HUDEP-2 (cell line): ENCODE measurements at regions not wholly inside any gene's neighbourhood (a gene's known extent, or its start where the extent isn't known, plus 50 kb on each side); places are given as distances from the start of the nearest gene placed in this dataset.

Experiments used
- DNase-seq, 76 experiments: peaks; one replicate each; lab custom pipeline; 2025; ENCODE audit not compliant: unreplicated experiment in 76 of 76; lab: John Stamatoyannopoulos, UW

- DNase-seq: no peak
These were observed 588.7 kb upstream of the PFKP start for GRCh38 chr10:2478656-2479055.

GRCh38 chr10:2476812-2477553, 590.4 kb upstream of the PFKP start:
- no peak for DNase-seq

DNA sequence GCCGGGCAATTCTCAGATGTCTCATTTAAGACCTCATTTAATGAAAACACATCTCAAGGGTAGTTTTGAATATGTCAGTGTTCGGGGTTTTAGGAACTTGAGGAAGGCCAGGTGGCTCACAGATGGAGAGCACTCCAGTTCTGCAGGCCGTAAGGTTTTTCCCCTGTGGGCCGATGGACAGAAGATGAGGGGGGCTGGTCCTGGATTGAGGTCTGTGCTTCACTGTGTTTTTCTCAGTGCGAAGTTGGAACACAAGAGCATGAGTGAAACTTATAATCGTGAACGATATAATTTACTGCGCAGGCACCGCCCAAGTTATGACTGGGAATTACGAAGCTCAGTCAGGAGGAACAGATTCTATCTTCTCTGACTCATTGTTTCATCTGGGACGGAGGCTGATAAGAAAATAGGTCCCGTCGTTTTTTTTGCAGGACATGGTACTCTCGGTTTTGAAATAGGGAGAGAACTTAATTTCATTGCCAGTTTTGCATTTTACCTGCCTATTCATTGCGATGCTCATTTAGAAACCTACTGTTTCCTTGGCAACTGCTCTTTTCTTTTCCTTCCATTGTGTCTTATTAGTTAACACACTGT, 591.0 kb upstream of the PFKP start:
- DNase-seq: no peak

GRCh38 chr10:2475711-2476217, 591.6 kb upstream of the PFKP start:
- no peak for DNase-seq

- no peak for DNase-seq
These were observed 595.5 kb upstream of the PFKP start for GRCh38 chr10:2471811-2472210.

- no peak for DNase-seq
These were observed 597.5 kb upstream of the PFKP start for GRCh38 chr10:2469802-2470201.

- DNase-seq: no peak
These were observed 602.9 kb upstream of the PFKP start for GRCh38 chr10:2464483-2464882.

DNA sequence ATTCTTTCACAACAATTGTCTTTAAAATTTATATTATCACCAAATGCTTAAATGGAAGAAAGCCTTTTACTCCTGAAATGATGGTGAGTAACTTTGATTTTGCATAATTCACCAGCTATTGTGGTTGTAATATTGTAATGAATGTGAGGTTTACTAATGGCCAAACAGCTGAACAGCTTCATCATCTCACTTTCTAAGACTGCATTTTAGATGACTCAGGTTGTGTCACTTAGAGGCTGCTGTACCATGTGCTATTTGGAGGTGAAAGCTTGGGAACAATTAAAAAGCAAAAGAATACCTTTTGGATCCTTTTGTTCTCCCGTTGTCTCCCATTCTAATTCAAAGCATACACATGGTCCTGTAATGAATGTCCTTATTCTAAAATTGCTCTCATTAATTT, 604.0 kb upstream of the PFKP start:
- no peak for DNase-seq

GRCh38 chr10:2462581-2462980, 604.8 kb upstream of the PFKP start:
- DNase-seq: no peak

DNA sequence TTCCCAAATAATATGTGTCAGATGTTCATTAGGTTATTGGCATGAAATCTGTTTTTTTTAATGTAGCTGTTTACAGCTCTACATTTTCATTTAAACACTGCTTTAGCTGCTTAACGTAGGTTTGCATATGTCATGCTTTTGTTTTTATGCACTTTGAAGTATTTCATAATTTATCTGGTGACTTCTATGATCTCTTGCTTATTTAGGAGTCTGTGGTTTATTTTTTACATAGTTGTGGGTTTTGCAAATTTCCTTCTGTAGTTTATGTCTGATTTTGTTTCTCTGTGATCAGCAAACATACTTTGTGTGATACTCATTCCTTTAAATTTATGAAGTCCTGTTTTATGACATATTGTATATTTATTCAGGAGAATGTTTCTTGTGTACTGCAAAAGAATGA, 606.5 kb upstream of the PFKP start:
- DNase-seq: no peak

DNA sequence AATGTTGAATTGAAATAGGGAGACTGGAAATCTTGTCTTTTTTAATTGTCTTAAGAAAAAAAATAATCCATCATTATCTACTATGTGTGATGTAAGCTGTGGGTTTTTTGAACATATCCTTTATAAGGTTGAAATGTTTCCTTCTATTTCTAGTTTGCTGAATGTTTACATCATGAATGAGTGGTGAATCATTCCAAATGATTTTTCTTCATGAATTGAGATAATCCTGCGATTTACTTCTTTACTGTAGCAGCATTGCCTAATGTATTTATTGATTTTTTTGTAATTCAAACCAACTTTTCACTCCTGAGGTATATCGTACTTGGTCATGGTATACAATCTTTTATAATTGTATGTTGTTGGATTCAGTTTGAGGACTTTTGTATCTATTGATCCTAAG, 607.6 kb upstream of the PFKP start:
- no peak for DNase-seq

- DNase-seq: no peak
These were observed 610.5 kb upstream of the PFKP start for GRCh38 chr10:2456834-2457233.

GRCh38 chr10:2445370-2445769, 622.0 kb upstream of the PFKP start:
- no peak for DNase-seq

GRCh38 chr10:2439983-2440382, 627.4 kb upstream of the PFKP start:
- no peak for DNase-seq

DNA sequence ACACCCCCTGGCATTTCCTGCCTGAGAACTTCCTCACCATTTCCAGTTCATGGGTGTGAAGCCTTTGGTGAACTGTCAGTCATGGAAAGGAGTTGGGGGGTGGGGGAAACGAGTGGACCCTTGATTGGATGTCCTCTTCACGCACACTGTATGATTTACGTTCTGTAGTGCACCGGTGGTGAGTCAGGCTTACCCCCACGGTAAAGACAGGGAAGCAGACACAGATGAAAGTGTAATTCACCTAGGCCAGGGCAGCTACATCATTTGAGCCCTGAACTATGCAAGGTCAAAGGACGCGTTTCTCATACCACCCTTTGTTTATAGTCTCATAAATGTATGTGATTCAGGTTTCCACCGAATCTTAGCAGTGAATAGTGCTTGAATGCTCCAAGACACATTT, 628.3 kb upstream of the PFKP start:
- no peak for DNase-seq

DNA sequence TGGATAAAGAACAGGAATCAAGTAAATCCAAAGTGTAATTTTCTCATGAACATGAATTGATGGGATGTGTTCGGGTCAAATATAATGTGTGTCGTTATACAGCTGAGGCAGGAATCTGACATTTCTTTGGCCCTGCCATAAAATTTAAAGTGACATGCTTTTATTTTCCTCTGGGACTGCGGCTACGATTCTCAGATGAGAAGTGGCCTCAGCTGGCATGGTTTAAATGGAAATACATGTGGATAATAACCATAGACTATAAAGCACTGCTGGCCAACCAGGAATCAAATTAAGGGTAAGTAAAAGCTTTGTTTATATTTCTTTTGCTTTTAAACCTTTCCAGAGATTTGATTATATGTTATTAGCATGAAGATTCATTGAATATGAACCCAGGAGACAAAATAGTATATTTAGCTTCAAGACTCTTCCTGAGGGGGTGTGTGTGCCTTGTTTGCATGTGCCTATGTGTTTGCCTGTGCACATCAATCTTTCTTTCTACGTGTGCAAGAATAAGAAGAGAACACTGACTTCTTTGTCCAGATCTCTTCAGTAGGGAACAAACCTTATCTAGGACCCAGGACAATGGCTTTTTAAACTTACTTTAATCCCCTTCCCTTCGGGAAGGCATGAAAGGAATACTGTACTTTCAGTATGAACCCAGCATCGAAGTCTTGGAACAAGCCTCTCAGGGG, 629.0 kb upstream of the PFKP start:
- no peak for DNase-seq

- DNase-seq: no peak
These were observed 630.4 kb upstream of the PFKP start for GRCh38 chr10:2436933-2437332.

DNA sequence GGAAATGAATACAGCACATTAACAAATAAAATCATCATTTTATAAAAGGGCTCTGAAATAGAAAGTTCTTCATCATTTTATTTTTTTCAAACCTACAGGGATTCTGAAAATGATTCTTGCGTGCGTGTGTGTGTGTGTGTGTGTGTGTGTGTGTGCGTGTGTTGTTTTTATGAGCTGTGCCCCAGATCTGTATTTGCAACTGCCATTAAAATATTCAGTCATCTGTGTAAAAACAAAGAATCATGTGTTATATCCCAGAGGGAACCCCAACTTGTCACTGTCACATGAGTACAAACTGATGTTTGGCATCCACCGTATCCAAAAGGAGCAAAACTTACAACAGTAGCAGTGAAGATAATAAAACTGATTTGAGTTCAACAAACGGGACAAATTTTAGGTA, 635.4 kb upstream of the PFKP start:
- no peak for DNase-seq

GRCh38 chr10:2427412-2427811, 639.9 kb upstream of the PFKP start:
- DNase-seq: no peak

GRCh38 chr10:2425320-2425719, 642.0 kb upstream of the PFKP start:
- DNase-seq: no peak

DNA sequence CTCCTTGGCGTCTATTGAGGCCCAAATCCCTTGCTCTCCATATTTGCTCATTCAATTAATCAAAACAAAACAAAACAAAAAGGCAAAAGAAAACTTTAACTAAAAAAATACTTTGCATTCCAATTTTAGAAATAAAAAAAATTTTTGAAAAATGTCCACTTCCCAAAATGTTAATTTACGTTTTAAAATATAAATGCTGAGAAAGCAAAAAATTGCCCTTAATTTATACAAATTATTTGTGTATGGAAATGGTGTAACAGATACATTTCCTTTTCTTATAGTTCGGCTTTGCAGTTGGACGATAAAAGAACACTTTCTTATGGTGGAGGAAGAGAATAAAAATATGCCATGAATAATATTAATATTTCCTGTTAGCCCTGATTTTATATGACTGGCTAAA, 652.8 kb upstream of the PFKP start:
- DNase-seq: no peak

DNA sequence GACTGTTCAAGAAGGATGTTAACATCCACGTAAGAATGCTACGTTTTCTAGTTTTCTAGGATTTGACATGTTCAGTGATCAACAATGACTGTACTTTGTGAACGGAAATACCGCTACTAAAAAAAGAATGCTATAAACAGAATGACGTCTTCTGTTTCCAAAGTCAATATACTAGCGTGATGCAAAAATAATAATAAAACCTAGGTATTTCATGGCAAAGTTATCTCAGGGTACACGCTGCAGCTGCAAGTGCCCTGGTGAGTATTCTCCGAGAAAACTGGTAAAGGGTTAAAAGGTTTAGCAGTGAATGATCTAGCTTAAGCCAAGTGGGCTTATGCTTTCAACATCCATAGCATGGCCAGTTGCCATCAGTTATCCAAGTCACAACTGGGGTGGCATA, 653.3 kb upstream of the PFKP start:
- no peak for DNase-seq
